Stimulated activated naive CD8-positive, alpha-beta T cell treated with anti-CD3 and anti-CD28 coated beads, Interleukin-15, amount 100 ng/mL, for 72 hours (primary cell): ENCODE measurements at regions not wholly inside any gene's neighbourhood (a gene's known extent, or its start where the extent isn't known, plus 50 kb on each side); places are given as distances from the start of the nearest gene placed in this dataset.
A peak's percentile ranks its signal among the peaks of the same experiment; 100 is the strongest.
"Not testable (repeated sequence)": the region's sequence is repeated elsewhere in the genome, so short reads cannot be mapped to it uniquely, and the experiment has no call there.

Source experiments
- ATAC-seq: fragments of 150-1000 bp; cut with Tn5 transposase; 2 replicates; pipeline ENCODE4 v1.10.0; 2021; ENCODE audit warnings: mild to moderate bottlenecking, moderate library complexity
- DNase-seq, 2 donors: peaks; one replicate each; pipeline ENCODE4 v3.0.0; 2021 to 2022
- H3K27ac Mint-ChIP-seq, 2 donors: one replicate each; pipeline ENCODE4 v1.8.0; 2022; ENCODE audit warnings: mild to moderate bottlenecking in 2 of 2, mixed read lengths in 2 of 2, moderate library complexity in 2 of 2
- H3K27me3 Mint-ChIP-seq: one replicate; pipeline ENCODE4 v1.8.0; 2022; ENCODE audit warnings: mixed read lengths
- H3K4me1 Mint-ChIP-seq: one replicate; pipeline ENCODE4 v1.8.0; 2022; ENCODE audit warnings: mild to moderate bottlenecking, mixed read lengths
- H3K4me3 Mint-ChIP-seq, 2 donors: one replicate each; pipeline ENCODE4 v1.8.0; 2022; ENCODE audit warnings: mild to moderate bottlenecking in 2 of 2, mixed read lengths in 2 of 2, moderate library complexity in 1 of 2
- H3K9me3 Mint-ChIP-seq, 2 donors: one replicate each; pipeline ENCODE4 v1.8.0; 2022; ENCODE audit warnings: mixed read lengths in 2 of 2

- no peaks in the 10 kb centered on the region for H3K9me3 Mint-ChIP-seq
- DNase-seq (no peak), ATAC-seq (no peak)
- no peak overlapping the region for H3K4me3 Mint-ChIP-seq
- peaks cover 18% of the 10 kb centered on the region for H3K27me3 Mint-ChIP-seq
- peaks cover 14% of the 10 kb centered on the region for H3K4me1 Mint-ChIP-seq
- H3K27ac Mint-ChIP-seq, result no peak overlapping the region
These were observed 167.9 kb upstream of the PFKP start for GRCh38 chr10:2899246-2899951.

- no peak overlapping the region for H3K27ac Mint-ChIP-seq
- H3K9me3 Mint-ChIP-seq, result no peaks in the 10 kb centered on the region
- H3K4me3 Mint-ChIP-seq, result no peak overlapping the region
- H3K27me3 Mint-ChIP-seq, result peaks cover 10% of the 10 kb centered on the region
- peaks cover 14% of the 10 kb centered on the region for H3K4me1 Mint-ChIP-seq
- ATAC-seq, result no peak
- DNase-seq, result no peak
These were observed 168.9 kb upstream of the PFKP start for GRCh38 chr10:2898509-2898860.

GRCh38 chr10:2897619-2898508 is 169.5 kb upstream of the PFKP start:
- Mint-ChIP-seq H3K4me1 (peaks cover 14% of the 10 kb centered on the region), H3K4me3 (no peak overlapping the region), H3K27me3 (peaks cover 6% of the 10 kb centered on the region), H3K27ac (no peak overlapping the region), H3K9me3 (no peaks in the 10 kb centered on the region)
- ATAC-seq (peak; percentile 70), DNase-seq (no peak)

GRCh38 chr10:2896334-2896733 is 171.0 kb upstream of the PFKP start:
- not testable (repeated sequence) for H3K27ac Mint-ChIP-seq, H3K27me3 Mint-ChIP-seq, ATAC-seq, DNase-seq, H3K4me3 Mint-ChIP-seq, H3K9me3 Mint-ChIP-seq
- peaks cover 14% of the 10 kb centered on the region for H3K4me1 Mint-ChIP-seq

GRCh38 chr10:2895594-2896196 is 171.7 kb upstream of the PFKP start:
- no peaks in the 10 kb centered on the region for H3K9me3 Mint-ChIP-seq
- ATAC-seq (no peak), DNase-seq (no peak)
- no peak overlapping the region for H3K27ac Mint-ChIP-seq
- no peak overlapping the region for H3K4me3 Mint-ChIP-seq
- peaks cover 6% of the 10 kb centered on the region for H3K27me3 Mint-ChIP-seq
- H3K4me1 Mint-ChIP-seq, result peaks cover 14% of the 10 kb centered on the region

- Mint-ChIP-seq H3K4me1 (peaks cover 14% of the 10 kb centered on the region), H3K4me3 (no peak overlapping the region), H3K27me3 (peaks cover 6% of the 10 kb centered on the region), H3K27ac (no peak overlapping the region), H3K9me3 (no peaks in the 10 kb centered on the region)
- ATAC-seq, result no peak
- DNase-seq, result no peak
These were observed 173.4 kb upstream of the PFKP start for GRCh38 chr10:2893991-2894390.

GRCh38 chr10:2893158-2893845 is 174.0 kb upstream of the PFKP start:
- H3K4me1 Mint-ChIP-seq, result peaks cover 11% of the 10 kb centered on the region
- no peak for ATAC-seq

GRCh38 chr10:2891770-2892124 is 175.6 kb upstream of the PFKP start:
- no peaks in the 10 kb centered on the region for H3K4me1 Mint-ChIP-seq
- H3K4me3 Mint-ChIP-seq, result no peak overlapping the region
- H3K27me3 Mint-ChIP-seq, result peaks cover 6% of the 10 kb centered on the region
- ATAC-seq (no peak), DNase-seq (no peak)
- H3K27ac Mint-ChIP-seq, result peak overlapping the region in 1 of 2 donors; percentile 34
- peaks cover 7 to 9% of the 10 kb centered on the region in 2 donors for H3K9me3 Mint-ChIP-seq

More at GRCh38 chr10:2893158-2893845, 174.0 kb upstream of the PFKP start:
- H3K4me3 Mint-ChIP-seq, result no peak overlapping the region
- no peak for DNase-seq
- peaks cover 6% of the 10 kb centered on the region for H3K27me3 Mint-ChIP-seq
- no peak overlapping the region for H3K27ac Mint-ChIP-seq
- H3K9me3 Mint-ChIP-seq, result peaks cover 5 to 6% of the 10 kb centered on the region in 2 donors

- DNase-seq, result no peak
- peaks cover 7 to 9% of the 10 kb centered on the region in 2 donors for H3K9me3 Mint-ChIP-seq
- H3K4me3 Mint-ChIP-seq, result no peak overlapping the region
- H3K4me1 Mint-ChIP-seq, result no peaks in the 10 kb centered on the region
- ATAC-seq, result no peak
- peak overlapping the region in 1 of 2 donors; percentile 34 for H3K27ac Mint-ChIP-seq
- peaks cover 6% of the 10 kb centered on the region for H3K27me3 Mint-ChIP-seq
These were observed 176.1 kb upstream of the PFKP start for GRCh38 chr10:2891073-2891769.

- DNase-seq, result no peak
- Mint-ChIP-seq H3K9me3 (peaks cover 7 to 9% of the 10 kb centered on the region in 2 donors), H3K4me1 (no peaks in the 10 kb centered on the region), H3K27ac (no peak overlapping the region), H3K4me3 (no peak overlapping the region), H3K27me3 (no peaks in the 10 kb centered on the region)
- no peak for ATAC-seq
These were observed 177.3 kb upstream of the PFKP start for GRCh38 chr10:2890093-2890492.

- peaks cover 7 to 9% of the 10 kb centered on the region in 2 donors for H3K9me3 Mint-ChIP-seq
- H3K27me3 Mint-ChIP-seq, result no peaks in the 10 kb centered on the region
- no peak overlapping the region for H3K4me3 Mint-ChIP-seq
- ATAC-seq (no peak), DNase-seq (no peak)
- H3K4me1 Mint-ChIP-seq, result no peaks in the 10 kb centered on the region
- H3K27ac Mint-ChIP-seq, result no peak overlapping the region
These were observed 178.8 kb upstream of the PFKP start for GRCh38 chr10:2888403-2889004.

- H3K27ac Mint-ChIP-seq, result no peak overlapping the region
- H3K4me3 Mint-ChIP-seq, result no peak overlapping the region
- no peaks in the 10 kb centered on the region for H3K4me1 Mint-ChIP-seq
- ATAC-seq (no peak), DNase-seq (no peak)
- peaks cover 7 to 9% of the 10 kb centered on the region in 2 donors for H3K9me3 Mint-ChIP-seq
- H3K27me3 Mint-ChIP-seq, result peaks cover 1% of the 10 kb centered on the region
These were observed 179.8 kb upstream of the PFKP start for GRCh38 chr10:2887391-2888070.

GRCh38 chr10:2886662-2887061 is 180.7 kb upstream of the PFKP start:
- Mint-ChIP-seq H3K27me3 (peaks cover 7% of the 10 kb centered on the region), H3K27ac (no peak overlapping the region), H3K4me3 (no peak overlapping the region), H3K9me3 (peaks cover 7 to 9% of the 10 kb centered on the region in 2 donors), H3K4me1 (no peaks in the 10 kb centered on the region)
- no peak for ATAC-seq
- DNase-seq, result no peak
